ENCODE measurements at regions not wholly inside any gene's neighbourhood (a gene's known extent, or its start where the extent isn't known, plus 50 kb on each side); places are given as distances from the start of the nearest gene placed in this dataset.
A peak's percentile ranks its signal among the peaks of the same experiment; 100 is the strongest.
"Not testable (repeated sequence)": the region's sequence is repeated elsewhere in the genome, so short reads cannot be mapped to it uniquely, and the experiment has no call there.

GRCh38 chr2:9708683-9709538 lies 78.1 kb upstream of the YWHAQ start:
- DNase-seq: no peak

- no peak for DNase-seq
Observed at GRCh38 chr2:9709539-9710285, 78.9 kb upstream of the YWHAQ start.

- no peak for DNase-seq
Observed at GRCh38 chr2:9710311-9710710, 79.5 kb upstream of the YWHAQ start.

GRCh38 chr2:9712263-9712662 lies 81.5 kb upstream of the YWHAQ start:
- DNase-seq: peak; percentile 23

- no peak for DNase-seq
Observed at GRCh38 chr2:9714630-9715214, 83.9 kb upstream of the YWHAQ start.

- no peak for DNase-seq
Observed at GRCh38 chr2:9715238-9715637, 84.4 kb upstream of the YWHAQ start.

GRCh38 chr2:9717886-9718451 lies 87.2 kb upstream of the YWHAQ start:
- no peak for DNase-seq

- no peak for DNase-seq
Observed at GRCh38 chr2:9720352-9721093, 89.7 kb upstream of the YWHAQ start.

GRCh38 chr2:9721344-9721743 lies 90.5 kb upstream of the YWHAQ start:
- no peak for DNase-seq

- DNase-seq: no peak
Observed at GRCh38 chr2:9722451-9722850, 91.7 kb upstream of the YWHAQ start.

- no peak for DNase-seq
Observed at GRCh38 chr2:9724565-9724964, 93.8 kb upstream of the YWHAQ start.

GRCh38 chr2:9725106-9725505 lies 94.3 kb upstream of the YWHAQ start:
- DNase-seq: no peak

GRCh38 chr2:9726016-9726415 lies 95.2 kb upstream of the YWHAQ start:
- DNase-seq: not testable (repeated sequence)

- DNase-seq: not testable (repeated sequence)
Observed at GRCh38 chr2:9730523-9730922, 99.7 kb upstream of the YWHAQ start.

GRCh38 chr2:9732824-9733223 lies 102.0 kb upstream of the YWHAQ start:
- DNase-seq: no peak

GRCh38 chr2:9734308-9734707 lies 103.5 kb upstream of the YWHAQ start:
- no peak for DNase-seq

- DNase-seq: peak; percentile 63
Observed at GRCh38 chr2:9735335-9735734, 104.5 kb upstream of the YWHAQ start.

GRCh38 chr2:9736021-9736420 lies 105.2 kb upstream of the YWHAQ start:
- peak; percentile 43 for DNase-seq

GRCh38 chr2:9737053-9737875 lies 106.0 kb upstream of the TAF1B start:
- DNase-seq: no peak

- DNase-seq: no peak
Observed at GRCh38 chr2:9738062-9738461, 105.2 kb upstream of the TAF1B start.

Data from CD4-positive, alpha-beta T cell treated with Interleukin-17A for 4 hours (primary cell).